H9 (cell line): ENCODE measurements at regions not wholly inside any gene's neighbourhood (a gene's known extent, or its start where the extent isn't known, plus 50 kb on each side); places are given as distances from the start of the nearest gene placed in this dataset.

ENCODE experiments used
- DNase-seq: peaks from one replicate; pipeline ENCODE4 v3.0.0-alpha.2; 2017
- H2AFZ ChIP-seq: one replicate; pipeline ENCODE4 v1.6.1; 2013; ENCODE audit warnings: mild to moderate bottlenecking, low read length, control low read depth, moderate library complexity
- H2AK5ac ChIP-seq: 2 replicates; pipeline ENCODE4 v1.6.1; 2013; ENCODE audit warnings: low read length, control low read depth, mixed read lengths; ENCODE audit not compliant: insufficient read length
- H2BK120ac ChIP-seq: one replicate; pipeline ENCODE4 v1.6.1; 2013; ENCODE audit warnings: low read depth, mild to moderate bottlenecking, low read length, control low read depth, inconsistent platforms; ENCODE audit not compliant: poor library complexity, severe bottlenecking
- H2BK12ac ChIP-seq: 2 replicates; pipeline ENCODE4 v1.6.1; 2013; ENCODE audit warnings: low read length, control low read depth, mixed read lengths, low read depth; ENCODE audit not compliant: insufficient read length
- H2BK15ac ChIP-seq: 2 replicates; pipeline ENCODE4 v1.6.1; 2013; ENCODE audit warnings: low read depth, low read length, control low read depth
- H2BK20ac ChIP-seq: one replicate; pipeline ENCODE4 v1.6.1; 2013; ENCODE audit warnings: low read depth, mild to moderate bottlenecking, low read length, control low read depth, inconsistent platforms; ENCODE audit not compliant: poor library complexity, severe bottlenecking
- H2BK5ac ChIP-seq: 2 replicates; pipeline ENCODE4 v1.6.1; 2013; ENCODE audit warnings: low read length, control low read depth, mixed read lengths; ENCODE audit not compliant: insufficient read length
- H3K14ac ChIP-seq: 2 replicates; pipeline ENCODE4 v1.6.1; 2013; ENCODE audit warnings: low read length, control low read depth; ENCODE audit not compliant: insufficient read depth
- H3K18ac ChIP-seq: 2 replicates; pipeline ENCODE4 v1.6.1; 2013; ENCODE audit warnings: low read depth, mild to moderate bottlenecking, mixed read lengths, low read length, control low read depth; ENCODE audit not compliant: insufficient read length
- H3K23ac ChIP-seq: 2 replicates; pipeline ENCODE4 v1.6.1; 2013; ENCODE audit warnings: low read length, control low read depth, mixed read lengths, low read depth; ENCODE audit not compliant: insufficient read length
- H3K23me2 ChIP-seq: 2 replicates; pipeline ENCODE4 v1.6.1; 2013; ENCODE audit warnings: low read depth, mild to moderate bottlenecking, mixed read lengths, low read length, control low read depth; ENCODE audit not compliant: insufficient read length, poor library complexity, severe bottlenecking
- H3K27ac ChIP-seq: 2 replicates; pipeline ENCODE4 v1.5.1; 2013; ENCODE audit warnings: low read length, control low read depth, mixed read lengths, low read depth; ENCODE audit not compliant: insufficient read length
- H3K27me3 ChIP-seq: 2 replicates; pipeline ENCODE4 v1.6.1; 2013; ENCODE audit warnings: low read length, control low read depth, inconsistent platforms; ENCODE audit not compliant: insufficient read depth
- H3K4ac ChIP-seq: 2 replicates; pipeline ENCODE4 v1.6.1; 2013; ENCODE audit warnings: low read depth, mild to moderate bottlenecking, control low read depth, inconsistent platforms, low read length, moderate library complexity
- H3K4me1 ChIP-seq: 2 replicates; pipeline ENCODE4 v1.6.1; 2013; ENCODE audit warnings: low read length, control low read depth, inconsistent platforms; ENCODE audit not compliant: insufficient read depth
- H3K4me2 ChIP-seq: 2 replicates; pipeline ENCODE4 v1.6.1; 2013; ENCODE audit warnings: low read length, control low read depth, mixed read lengths; ENCODE audit not compliant: insufficient read length, insufficient read depth
- H3K56ac ChIP-seq: 2 replicates; pipeline ENCODE4 v1.6.1; 2013; ENCODE audit warnings: low read depth, mild to moderate bottlenecking, mixed read lengths, low read length, control low read depth; ENCODE audit not compliant: insufficient read length
- H3K79me1 ChIP-seq: 2 replicates; pipeline ENCODE4 v1.6.1; 2013; ENCODE audit warnings: low read depth, mild to moderate bottlenecking, moderate library complexity, low read length, control low read depth, inconsistent platforms; ENCODE audit not compliant: insufficient read depth, poor library complexity, severe bottlenecking
- H3K79me2 ChIP-seq: 2 replicates; pipeline ENCODE4 v1.6.1; 2013; ENCODE audit warnings: low read length, control low read depth, inconsistent platforms; ENCODE audit not compliant: insufficient read depth
- H3K9ac ChIP-seq: 2 replicates; pipeline ENCODE4 v1.6.1; 2013; ENCODE audit warnings: low read length, control low read depth, mixed read lengths; ENCODE audit not compliant: insufficient read length; ENCODE audit errors: extremely low read depth
- H3K9me3 ChIP-seq: one replicate; pipeline ENCODE4 v1.6.1; 2013; ENCODE audit warnings: low read depth, low read length, inconsistent platforms; ENCODE audit not compliant: control insufficient read depth
- H3T11ph ChIP-seq: one replicate; pipeline ENCODE4 v1.6.1; 2013; ENCODE audit warnings: mild to moderate bottlenecking, low read length, control low read depth, inconsistent platforms
- H4K20me1 ChIP-seq: one replicate; pipeline ENCODE4 v1.6.1; 2013; ENCODE audit not compliant: control insufficient read depth, insufficient read length, insufficient read depth
- H4K5ac ChIP-seq: 2 replicates; pipeline ENCODE4 v1.6.1; 2013; ENCODE audit warnings: low read depth, mild to moderate bottlenecking, mixed read lengths, low read length, control low read depth; ENCODE audit not compliant: insufficient read length
- H4K8ac ChIP-seq: replicated peaks from 2 replicates; pipeline ENCODE4 v1.6.1; 2013; ENCODE audit warnings: low read length, control low read depth, mixed read lengths, low read depth; ENCODE audit not compliant: insufficient read length
- H4K91ac ChIP-seq: 2 replicates; pipeline ENCODE4 v1.6.1; 2013; ENCODE audit warnings: low read depth, mild to moderate bottlenecking, moderate library complexity, mixed read lengths, low read length, control low read depth; ENCODE audit not compliant: insufficient read length
- H3K27ac Mint-ChIP-seq, 3 experiments: 2 replicates in 2 of 3; 3 replicates in 1 of 3; pipeline ENCODE4 v1.8.0; 2020 to 2021; ENCODE audit warnings: mixed read lengths in 3 of 3, mild to moderate bottlenecking in 1 of 3, moderate library complexity in 1 of 3
- H3K27me3 Mint-ChIP-seq: 2 replicates; pipeline ENCODE4 v1.8.0; 2021; ENCODE audit warnings: low read depth, mild to moderate bottlenecking, moderate library complexity, mixed read lengths
- H3K36me3 Mint-ChIP-seq, 3 experiments: 2 replicates in 2 of 3; 3 replicates in 1 of 3; pipeline ENCODE4 v1.8.0; 2020 to 2021; ENCODE audit warnings: low read depth in 3 of 3, mixed read lengths in 3 of 3; ENCODE audit not compliant: insufficient read depth in 1 of 3
- H3K4me1 Mint-ChIP-seq, 2 experiments: 2 replicates each; pipeline ENCODE4 v1.8.0; 2020; ENCODE audit warnings: mixed read lengths in 2 of 2
- H3K4me3 Mint-ChIP-seq, 2 experiments: 2 replicates in 1 of 2; 3 replicates in 1 of 2; pipeline ENCODE4 v1.8.0; 2020 to 2021; ENCODE audit warnings: mild to moderate bottlenecking in 2 of 2, mixed read lengths in 2 of 2, moderate library complexity in 1 of 2
- H3K9me3 Mint-ChIP-seq, 2 experiments: 2 replicates in 1 of 2; 3 replicates in 1 of 2; pipeline ENCODE4 v1.8.0; 2020; ENCODE audit warnings: mild to moderate bottlenecking in 2 of 2, mixed read lengths in 2 of 2, moderate library complexity in 1 of 2
- WGBS: extraction: QIAGEN DNeasy Blood & Tissue Kit; methylation state at CpG from one replicate; pipeline ENCODE4 v1.1.7; 2013; ENCODE audit warnings: missing lambda C conversion rate, low lambda C conversion rate, mixed read lengths; ENCODE audit not compliant: insufficient read length; ENCODE audit errors: extremely low coverage; 5-methylcytosine and 5-hydroxymethylcytosine counted together
- TF ChIP-seq, protein P1 (sequence below): fragments of 200-600 bp; sonication (generic); conservative IDR thresholded peaks from 3 replicates; pipeline ENCODE4 v1.8.0; 2021; ENCODE audit warnings: antibody characterized with exemption, mild to moderate bottlenecking

DNA sequence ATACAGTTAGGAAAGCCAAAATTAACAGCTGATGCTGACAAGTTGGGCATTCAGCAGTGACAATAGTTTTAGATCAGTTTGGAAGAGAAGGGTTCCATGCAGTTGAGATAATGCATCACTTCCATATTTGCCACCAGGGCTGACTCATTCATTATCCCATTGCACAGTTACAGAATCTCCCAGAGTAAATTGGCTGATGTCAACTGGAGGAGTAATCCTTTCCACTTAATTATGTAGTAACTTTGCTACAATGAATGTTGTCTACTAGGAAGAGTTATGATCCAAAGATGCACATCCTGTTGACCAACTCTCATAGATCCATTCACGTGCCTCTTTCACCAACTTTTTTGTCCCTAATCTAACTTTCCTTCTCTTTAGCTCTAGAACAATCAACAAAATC is 123.3 kb upstream of the LUZP2 start:
- H3K23ac ChIP-seq: no peak overlapping the region
- no peak overlapping the region for H3K9ac ChIP-seq
- H4K91ac ChIP-seq: no peak overlapping the region
- no peak overlapping the region for H4K5ac ChIP-seq
- H3K27ac ChIP-seq: no peak overlapping the region
- Mint-ChIP-seq H3K36me3 (no peaks in the 10 kb centered on the region), H3K4me1 (peaks cover 10 to 12% of the 10 kb centered on the region in 2 experiments), H3K27me3 (no peaks in the 10 kb centered on the region), H3K27ac (no peak overlapping the region), H3K9me3 (no peaks in the 10 kb centered on the region), H3K4me3 (no peak overlapping the region)
- H3T11ph ChIP-seq: no peak overlapping the region
- no peaks in the 10 kb centered on the region for H3K79me2 ChIP-seq
- H3K9me3 ChIP-seq: no peaks in the 10 kb centered on the region
- no peak overlapping the region for H2AFZ ChIP-seq
- no peaks in the 10 kb centered on the region for H3K79me1 ChIP-seq
- H3K4me2 ChIP-seq: no peak overlapping the region
- DNase-seq: no peak
- no peak overlapping the region for H3K18ac ChIP-seq
- no peaks in the 10 kb centered on the region for H3K27me3 ChIP-seq
- no peak overlapping the region for H4K8ac ChIP-seq
- H2AK5ac ChIP-seq: no peak overlapping the region
- no peak overlapping the region for H2BK120ac ChIP-seq
- no peaks in the 10 kb centered on the region for H3K23me2 ChIP-seq
- H3K4ac ChIP-seq: no peak overlapping the region
- H3K56ac ChIP-seq: no peak overlapping the region
- no peaks in the 10 kb centered on the region for H4K20me1 ChIP-seq
- H3K4me1 ChIP-seq: no peaks in the 10 kb centered on the region
- H2BK5ac ChIP-seq: no peak overlapping the region
- H2BK20ac ChIP-seq: no peak overlapping the region
- H2BK15ac ChIP-seq: no peak overlapping the region
- TF ChIP-seq, protein P1, sequence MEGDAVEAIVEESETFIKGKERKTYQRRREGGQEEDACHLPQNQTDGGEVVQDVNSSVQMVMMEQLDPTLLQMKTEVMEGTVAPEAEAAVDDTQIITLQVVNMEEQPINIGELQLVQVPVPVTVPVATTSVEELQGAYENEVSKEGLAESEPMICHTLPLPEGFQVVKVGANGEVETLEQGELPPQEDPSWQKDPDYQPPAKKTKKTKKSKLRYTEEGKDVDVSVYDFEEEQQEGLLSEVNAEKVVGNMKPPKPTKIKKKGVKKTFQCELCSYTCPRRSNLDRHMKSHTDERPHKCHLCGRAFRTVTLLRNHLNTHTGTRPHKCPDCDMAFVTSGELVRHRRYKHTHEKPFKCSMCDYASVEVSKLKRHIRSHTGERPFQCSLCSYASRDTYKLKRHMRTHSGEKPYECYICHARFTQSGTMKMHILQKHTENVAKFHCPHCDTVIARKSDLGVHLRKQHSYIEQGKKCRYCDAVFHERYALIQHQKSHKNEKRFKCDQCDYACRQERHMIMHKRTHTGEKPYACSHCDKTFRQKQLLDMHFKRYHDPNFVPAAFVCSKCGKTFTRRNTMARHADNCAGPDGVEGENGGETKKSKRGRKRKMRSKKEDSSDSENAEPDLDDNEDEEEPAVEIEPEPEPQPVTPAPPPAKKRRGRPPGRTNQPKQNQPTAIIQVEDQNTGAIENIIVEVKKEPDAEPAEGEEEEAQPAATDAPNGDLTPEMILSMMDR: no peak
- no CpG with 5 or more reads among the region's 1 CpG for WGBS
- no peak overlapping the region for H2BK12ac ChIP-seq
- H3K14ac ChIP-seq: no peak overlapping the region
